MM.1S (cell line): ENCODE measurements at regions not wholly inside any gene's neighbourhood (a gene's known extent, or its start where the extent isn't known, plus 50 kb on each side); places are given as distances from the start of the nearest gene placed in this dataset.

Experiments
- DNase-seq: peaks from one replicate; pipeline ENCODE4 v3.0.0-alpha.2; 2015
- H2AFZ ChIP-seq: fragments of 300-600 bp; sonication (generic); 2 replicates; pipeline ENCODE4 v1.6.0; 2016; ENCODE audit warnings: antibody characterized with exemption, low read length
- H3F3A ChIP-seq: fragments of 300-600 bp; sonication (generic); 2 replicates; pipeline ENCODE4 v1.6.1; 2016; ENCODE audit warnings: mild to moderate bottlenecking, antibody characterized with exemption, low read length, moderate library complexity, mixed read lengths; ENCODE audit not compliant: insufficient read depth
- H3K27ac ChIP-seq: fragments of 300-600 bp; sonication (generic); 2 replicates; pipeline ENCODE4 v1.5.1; 2016; ENCODE audit warnings: mild to moderate bottlenecking, low read length
- H3K27me3 ChIP-seq: fragments of 300-600 bp; sonication (generic); replicated peaks from 2 replicates; pipeline ENCODE4 v1.6.0; 2016; ENCODE audit warnings: low read length; ENCODE audit not compliant: insufficient read depth
- H3K36me3 ChIP-seq: fragments of 300-600 bp; sonication (generic); replicated peaks from 2 replicates; pipeline ENCODE4 v1.6.1; 2016; ENCODE audit warnings: mild to moderate bottlenecking, low read length, mixed read lengths; ENCODE audit not compliant: insufficient read depth
- H3K4me1 ChIP-seq: fragments of 300-600 bp; sonication (generic); 2 replicates; pipeline ENCODE4 v1.6.1; 2016; ENCODE audit warnings: low read length, mixed read lengths
- H3K4me2 ChIP-seq: fragments of 300-600 bp; sonication (generic); 2 replicates; pipeline ENCODE4 v1.6.0; 2016; ENCODE audit warnings: low read depth, low read length
- H3K4me3 ChIP-seq: fragments of 300-600 bp; sonication (generic); 2 replicates; pipeline ENCODE4 v1.5.1; 2016; ENCODE audit warnings: low read length, mixed read lengths
- H3K79me2 ChIP-seq: fragments of 300-600 bp; sonication (generic); 2 replicates; pipeline ENCODE4 v1.6.1; 2016; ENCODE audit warnings: mixed run types, low read length, mixed read lengths
- H3K9ac ChIP-seq: fragments of 300-600 bp; sonication (generic); 2 replicates; pipeline ENCODE4 v1.6.1; 2016; ENCODE audit warnings: low read length, mixed read lengths
- H3K9me2 ChIP-seq: fragments of 300-600 bp; sonication (generic); replicated peaks from 2 replicates; pipeline ENCODE4 v1.6.1; 2016; ENCODE audit warnings: mild to moderate bottlenecking, low read length, mixed read lengths; ENCODE audit not compliant: insufficient read depth
- H3K9me3 ChIP-seq: fragments of 300-600 bp; sonication (generic); replicated peaks from 2 replicates; pipeline ENCODE4 v1.6.1; 2016; ENCODE audit warnings: mild to moderate bottlenecking, low read length, mixed read lengths; ENCODE audit not compliant: insufficient read depth
- H4K20me1 ChIP-seq: fragments of 300-600 bp; sonication (generic); 2 replicates; pipeline ENCODE4 v1.6.1; 2016; ENCODE audit warnings: mild to moderate bottlenecking, low read length, moderate library complexity, mixed read lengths; ENCODE audit not compliant: insufficient read depth
- EZH2 ChIP-seq: fragments of 300-600 bp; sonication (generic); optimal IDR thresholded peaks from 2 replicates; pipeline ENCODE3; 2017; ENCODE audit warnings: low read depth, mild to moderate bottlenecking, antibody characterized with exemption, low read length, mixed read lengths
- EZH2phosphoT487 ChIP-seq: fragments of 300-600 bp; sonication (generic); IDR thresholded peaks from 2 replicates; pipeline ENCODE4 v1.6.1; 2018; ENCODE audit warnings: antibody characterized with exemption, low read length
- TF ChIP-seq, protein P1 (sequence below): fragments of 300-600 bp; sonication (generic); IDR thresholded peaks from 2 replicates; pipeline ENCODE4 v1.5.1; 2016; ENCODE audit warnings: antibody characterized with exemption, low read length, mixed read lengths

DNA sequence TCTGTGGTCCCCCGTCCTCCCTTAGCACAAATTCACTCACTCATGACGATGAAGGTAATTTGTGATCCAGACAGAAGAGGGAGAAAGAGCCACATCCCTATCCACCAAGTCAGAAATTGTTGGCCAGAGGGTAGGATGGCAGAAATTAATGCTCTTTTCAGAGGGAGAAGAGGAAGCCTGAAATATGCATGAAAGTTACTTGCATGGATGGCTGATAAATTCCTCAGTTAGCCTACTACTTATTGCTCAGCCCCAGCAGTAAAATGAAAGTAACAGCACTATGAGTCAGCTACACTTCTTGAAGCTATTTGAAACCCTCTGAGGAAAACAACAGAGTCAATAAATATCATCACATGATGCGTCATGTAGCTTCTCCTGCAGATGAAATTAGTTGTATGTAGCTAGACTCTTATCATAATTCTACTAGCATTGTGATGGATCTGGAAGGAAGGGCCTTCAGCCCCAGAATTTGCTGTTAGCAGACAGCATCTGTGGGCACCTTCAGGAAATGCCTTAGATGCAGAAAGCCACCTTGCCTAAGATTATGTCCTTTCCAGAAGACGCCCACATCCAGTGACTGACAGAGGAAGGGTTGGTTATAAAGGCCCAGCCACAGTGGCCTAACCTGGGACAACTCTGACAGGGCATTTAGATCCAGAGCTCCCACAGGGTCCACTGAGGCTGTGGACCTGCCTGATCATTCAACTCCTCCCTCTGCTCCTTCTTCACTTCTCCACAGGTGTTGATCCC is 81.2 kb upstream of the CCDC112 start:
- peak; percentile 80 for DNase-seq
- no peaks in the 10 kb centered on the region for H3K9me3 ChIP-seq
- H3F3A ChIP-seq, result peaks cover 33% of the 10 kb centered on the region
- peaks cover 37% of the 10 kb centered on the region for H3K4me1 ChIP-seq
- no peaks in the 10 kb centered on the region for H3K27me3 ChIP-seq
- H3K27ac ChIP-seq, result peak overlapping the region; percentile 85
- H3K9me2 ChIP-seq, result no peaks in the 10 kb centered on the region; the same call in 1 of the 2 replicates
- H3K4me2 ChIP-seq, result peak overlapping the region; percentile 63
- no peaks in the 10 kb centered on the region for H3K79me2 ChIP-seq
- peak overlapping the region; percentile 19 for H3K4me3 ChIP-seq
- H3K36me3 ChIP-seq, result no peaks in the 10 kb centered on the region
- H2AFZ ChIP-seq, result peak overlapping the region; percentile 44
- H3K9ac ChIP-seq, result peak overlapping the region; percentile 11; the same call in 1 of the 2 replicates
- no peaks in the 10 kb centered on the region for H4K20me1 ChIP-seq
- TF ChIP-seq EZH2, result no peak
- TF ChIP-seq, protein P1, sequence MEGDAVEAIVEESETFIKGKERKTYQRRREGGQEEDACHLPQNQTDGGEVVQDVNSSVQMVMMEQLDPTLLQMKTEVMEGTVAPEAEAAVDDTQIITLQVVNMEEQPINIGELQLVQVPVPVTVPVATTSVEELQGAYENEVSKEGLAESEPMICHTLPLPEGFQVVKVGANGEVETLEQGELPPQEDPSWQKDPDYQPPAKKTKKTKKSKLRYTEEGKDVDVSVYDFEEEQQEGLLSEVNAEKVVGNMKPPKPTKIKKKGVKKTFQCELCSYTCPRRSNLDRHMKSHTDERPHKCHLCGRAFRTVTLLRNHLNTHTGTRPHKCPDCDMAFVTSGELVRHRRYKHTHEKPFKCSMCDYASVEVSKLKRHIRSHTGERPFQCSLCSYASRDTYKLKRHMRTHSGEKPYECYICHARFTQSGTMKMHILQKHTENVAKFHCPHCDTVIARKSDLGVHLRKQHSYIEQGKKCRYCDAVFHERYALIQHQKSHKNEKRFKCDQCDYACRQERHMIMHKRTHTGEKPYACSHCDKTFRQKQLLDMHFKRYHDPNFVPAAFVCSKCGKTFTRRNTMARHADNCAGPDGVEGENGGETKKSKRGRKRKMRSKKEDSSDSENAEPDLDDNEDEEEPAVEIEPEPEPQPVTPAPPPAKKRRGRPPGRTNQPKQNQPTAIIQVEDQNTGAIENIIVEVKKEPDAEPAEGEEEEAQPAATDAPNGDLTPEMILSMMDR, result peak; percentile 32
- no peak for TF ChIP-seq EZH2phosphoT487

DNA sequence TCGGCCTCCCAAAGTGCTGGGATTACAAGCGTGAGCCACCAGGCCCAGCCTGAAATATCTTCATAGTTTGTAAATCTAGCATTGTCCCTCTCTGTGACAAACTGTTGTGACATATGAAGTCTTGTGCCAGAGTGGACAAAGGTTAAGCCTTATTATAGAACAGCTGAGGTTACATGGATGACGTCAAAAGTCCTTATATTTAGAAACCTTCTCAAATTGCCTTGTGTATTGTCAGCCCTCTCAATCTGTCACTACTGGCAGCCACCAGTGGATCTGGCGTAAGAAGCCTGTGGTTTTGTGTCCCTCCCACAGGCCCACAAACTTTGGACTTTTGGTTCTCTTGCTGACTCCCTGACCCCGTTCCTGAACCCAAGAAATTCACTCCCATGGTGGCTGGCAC is 79.4 kb upstream of the CCDC112 start:
- Histone ChIP-seq H3K27ac (peak overlapping the region; percentile 2; the same call in 1 of the 2 replicates), H2AFZ (no peak overlapping the region), H3K9me2 (no peaks in the 10 kb centered on the region), H3F3A (peaks cover 33% of the 10 kb centered on the region), H3K4me2 (no peak overlapping the region), H3K4me3 (no peak overlapping the region), H3K4me1 (peaks cover 37% of the 10 kb centered on the region), H3K9me3 (no peaks in the 10 kb centered on the region), H3K36me3 (no peaks in the 10 kb centered on the region), H3K79me2 (no peaks in the 10 kb centered on the region), H3K27me3 (no peaks in the 10 kb centered on the region), H3K9ac (no peak overlapping the region), H4K20me1 (no peaks in the 10 kb centered on the region)
- peak; percentile 24 for DNase-seq
- TF ChIP-seq EZH2, result no peak
- no peak for TF ChIP-seq EZH2phosphoT487
- TF ChIP-seq, protein P1, result no peak

DNA sequence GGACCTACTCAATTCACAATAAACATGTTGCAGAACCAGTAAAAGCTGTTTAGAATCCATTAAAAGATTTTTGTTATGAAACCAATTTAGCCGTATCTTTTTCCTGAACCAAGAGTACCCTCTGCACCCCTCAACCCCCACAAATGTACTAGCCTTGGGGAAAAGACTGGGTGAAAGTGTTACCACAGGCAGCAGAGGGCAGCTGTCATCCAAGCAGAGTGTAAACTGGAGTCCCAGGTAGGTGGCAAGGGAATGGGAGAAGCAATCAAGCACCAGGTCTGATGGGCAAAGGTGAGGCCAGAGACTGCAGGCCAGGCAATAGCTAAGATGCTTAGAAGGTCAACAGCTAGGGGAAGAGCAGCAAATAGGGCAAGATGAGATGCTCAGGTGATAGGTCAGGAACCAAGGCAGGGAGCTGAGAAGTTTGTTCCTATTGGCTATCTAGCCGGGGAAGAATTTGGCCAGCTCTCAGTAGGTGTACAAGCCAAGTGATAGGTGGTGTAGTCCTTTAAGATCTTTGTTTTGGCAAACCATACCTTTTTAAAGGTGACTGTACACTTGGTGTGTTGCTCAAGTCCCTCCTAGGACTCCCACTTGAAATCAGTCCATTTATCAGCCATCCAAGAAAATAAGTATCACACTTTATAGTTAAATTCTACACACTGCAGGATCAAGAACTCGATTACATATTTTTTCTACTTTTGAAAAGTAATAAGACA is 77.8 kb upstream of the CCDC112 start:
- no peak for DNase-seq
- H3K9me3 ChIP-seq, result no peaks in the 10 kb centered on the region

More for the DNA sequence above, 77.8 kb upstream of the CCDC112 start:
- Histone ChIP-seq H3K4me2 (no peak overlapping the region), H3K4me1 (peaks cover 27% of the 10 kb centered on the region), H3K4me3 (no peak overlapping the region), H3K79me2 (no peaks in the 10 kb centered on the region), H3K36me3 (no peaks in the 10 kb centered on the region), H3K9me2 (no peaks in the 10 kb centered on the region), H4K20me1 (no peaks in the 10 kb centered on the region), H3F3A (peaks cover 19% of the 10 kb centered on the region), H3K27ac (no peak overlapping the region), H2AFZ (no peak overlapping the region), H3K27me3 (no peaks in the 10 kb centered on the region), H3K9ac (no peak overlapping the region)
- TF ChIP-seq EZH2, result no peak
- TF ChIP-seq, protein P1, result peak; percentile 35
